IPS-NIHi11 (cell line): ENCODE measurements at regions not wholly inside any gene's neighbourhood (a gene's known extent, or its start where the extent isn't known, plus 50 kb on each side); places are given as distances from the start of the nearest gene placed in this dataset.

Experiments
- DNase-seq: peaks from one replicate; pipeline ENCODE4 v3.0.0; 2012; ENCODE audit warnings: mixed read lengths, low spot score

DNA sequence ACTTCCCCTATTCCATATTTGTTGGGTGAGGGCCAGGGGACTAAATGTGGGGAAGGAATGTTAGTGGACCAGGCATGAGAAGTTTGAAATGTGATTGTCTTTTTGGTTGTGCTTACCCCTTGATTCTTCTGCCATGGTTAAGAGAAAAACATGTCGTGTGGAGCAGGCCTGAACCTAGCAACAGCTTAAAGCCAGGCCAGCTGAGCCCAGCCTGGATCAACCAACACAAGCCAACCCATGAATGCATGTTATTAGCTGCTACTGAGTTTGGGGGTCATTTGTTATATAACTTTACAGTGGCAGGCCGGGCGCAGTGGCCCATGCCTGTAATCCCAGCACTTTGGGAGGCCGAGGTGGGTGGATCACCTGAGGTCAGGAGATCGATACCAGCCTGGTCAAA lies 52.4 kb upstream of the TRIO start:
- DNase-seq, result no peak

DNA sequence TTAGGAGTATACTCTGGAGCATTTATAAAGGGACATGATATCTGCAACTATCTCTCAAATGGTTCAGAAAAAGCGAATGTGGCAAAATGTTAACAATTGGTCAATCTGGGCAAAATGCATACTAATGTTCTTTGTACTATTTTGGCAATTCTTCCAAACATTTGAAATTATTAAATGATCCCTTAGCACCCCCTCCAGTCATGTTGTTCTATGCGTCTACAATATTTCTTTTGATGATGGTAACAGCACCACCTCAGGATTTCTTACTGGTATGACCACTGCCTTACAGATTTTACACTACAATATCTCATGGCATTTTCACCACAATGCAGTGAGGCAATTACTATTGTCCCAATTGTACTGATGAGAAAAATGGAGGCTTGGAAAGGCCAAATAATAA lies 52.9 kb upstream of the TRIO start:
- no peak for DNase-seq

DNA sequence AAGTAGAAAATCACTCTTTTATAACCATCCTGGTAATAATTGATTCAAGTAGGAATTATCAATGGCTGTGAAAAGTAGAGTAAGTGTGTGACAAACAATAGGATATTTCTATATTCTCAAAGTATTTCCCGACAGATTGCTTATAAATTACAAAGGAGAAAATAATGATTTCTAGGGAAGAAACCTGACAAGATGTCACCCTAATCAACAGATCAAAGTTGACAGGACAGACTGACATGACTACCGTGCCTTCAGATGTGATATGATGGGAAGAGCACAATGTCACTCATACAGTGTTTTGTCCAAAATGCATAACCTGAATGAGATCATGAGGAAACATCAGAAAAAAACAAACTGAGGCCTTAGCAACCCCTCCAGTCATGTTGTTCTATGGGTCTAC lies 53.9 kb upstream of the TRIO start:
- no peak for DNase-seq

DNA sequence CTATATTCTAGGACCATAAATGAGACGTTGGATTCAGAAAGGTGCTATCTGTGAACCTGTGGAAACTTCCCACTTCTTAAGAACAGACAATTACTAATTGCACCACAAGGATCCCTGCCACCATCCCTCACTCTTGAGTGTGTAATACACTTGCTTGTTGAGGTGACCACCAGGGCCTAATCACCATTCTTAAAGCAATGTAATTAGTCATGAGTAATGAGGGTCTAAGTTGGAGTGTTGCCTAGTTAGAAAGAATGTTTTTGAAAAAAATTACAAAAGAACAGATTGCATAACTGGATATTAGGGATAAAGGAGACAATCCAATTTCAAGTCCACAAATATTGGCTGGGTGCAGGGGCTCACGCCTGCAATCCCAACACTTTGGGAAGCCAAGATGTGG lies 56.9 kb upstream of the TRIO start:
- no peak for DNase-seq

DNA sequence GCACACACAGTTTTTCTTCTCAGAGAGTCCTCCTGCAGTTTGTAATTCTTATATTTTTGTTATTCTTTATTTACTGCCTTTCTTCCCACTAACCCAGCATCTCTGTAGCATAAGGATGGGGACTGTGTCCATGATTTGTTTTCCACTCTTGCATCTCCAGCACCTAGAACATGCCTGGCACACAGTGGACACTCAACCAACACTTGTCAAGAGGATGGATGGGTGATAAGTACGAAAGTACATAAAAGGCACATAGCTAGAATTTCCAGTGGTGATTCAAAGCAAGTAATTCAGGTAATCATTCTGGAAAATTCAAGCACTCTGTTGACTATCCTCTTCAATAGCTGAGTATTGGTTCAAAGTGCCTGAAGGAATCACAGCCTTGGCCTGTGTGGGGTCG lies 60.2 kb upstream of the TRIO start:
- no peak for DNase-seq

DNA sequence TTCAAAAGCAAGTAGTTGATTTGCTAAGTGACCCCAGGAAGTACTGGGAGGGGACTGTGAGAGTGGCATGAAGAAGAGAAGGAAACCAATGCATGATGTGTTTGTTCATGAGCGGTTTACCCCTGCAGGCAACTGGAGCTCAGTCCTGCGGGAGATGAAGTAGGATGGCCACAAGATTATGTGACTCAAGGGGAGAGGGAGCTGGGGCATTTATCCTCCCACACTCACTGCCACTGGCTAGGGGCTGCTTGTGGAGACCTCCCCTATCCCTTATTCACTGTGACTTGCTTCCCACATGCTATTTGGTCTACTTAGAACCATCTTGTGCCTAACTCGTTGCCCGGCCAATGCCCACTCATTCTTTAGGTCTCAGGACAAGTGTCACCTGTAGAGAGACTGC lies 60.6 kb upstream of the TRIO start:
- no peak for DNase-seq

DNA sequence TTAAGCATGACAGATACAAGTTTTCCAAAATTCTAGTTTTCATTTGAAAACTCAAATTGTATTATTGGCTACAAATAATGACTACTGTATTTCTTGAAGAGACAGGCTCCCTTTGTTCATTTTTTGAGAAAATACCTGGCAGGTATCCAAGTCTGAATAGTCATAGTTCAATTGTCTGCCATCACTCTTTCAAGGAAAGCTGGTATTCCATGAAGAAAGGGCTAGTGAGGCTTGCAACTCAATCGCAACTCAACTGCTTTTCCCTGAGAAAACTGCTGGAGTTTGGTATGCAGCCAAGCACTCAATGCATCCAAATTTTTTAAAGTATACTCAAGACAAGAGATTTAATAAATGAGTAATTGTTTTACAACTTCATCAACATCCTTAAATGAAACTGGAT lies 61.4 kb upstream of the TRIO start:
- no peak for DNase-seq

DNA sequence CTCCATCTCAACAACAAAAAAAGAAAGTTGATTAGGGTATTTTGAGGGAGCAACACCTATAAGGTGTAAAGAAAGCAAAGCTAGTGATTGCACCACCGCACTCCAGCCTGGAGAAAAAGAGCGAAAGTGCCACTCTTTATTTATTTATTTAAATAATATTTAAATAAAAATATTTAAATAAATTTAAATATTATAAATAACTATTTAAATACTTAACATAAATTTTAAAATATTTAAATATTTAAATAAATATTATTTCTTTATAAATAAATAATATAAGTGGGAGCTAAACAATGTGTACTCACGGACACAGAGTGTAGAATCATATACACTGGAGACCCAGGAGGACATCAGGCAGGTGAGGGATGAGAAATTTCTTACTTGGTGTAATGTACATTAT lies 64.4 kb upstream of the TRIO start:
- no peak for DNase-seq

DNA sequence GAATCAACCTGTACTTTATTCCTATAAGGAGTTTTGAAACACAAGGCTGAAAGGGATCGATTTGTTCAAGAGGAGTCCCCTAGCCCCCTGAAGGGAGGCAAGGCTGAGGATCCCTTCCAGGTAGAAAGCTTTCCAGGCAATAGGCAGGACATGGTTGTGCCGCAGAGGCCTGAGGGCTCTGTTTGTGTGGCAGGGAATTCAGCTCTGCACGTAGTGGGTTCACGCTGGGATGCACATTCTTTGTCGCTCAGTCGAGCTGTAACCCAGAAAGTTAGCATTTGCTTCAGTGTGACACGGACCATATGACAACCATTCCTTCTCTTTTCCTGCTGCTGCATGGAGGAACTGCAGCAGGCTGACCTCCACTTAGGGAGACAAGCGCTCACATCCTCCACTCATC lies 65.6 kb upstream of the TRIO start:
- DNase-seq, result no peak

DNA sequence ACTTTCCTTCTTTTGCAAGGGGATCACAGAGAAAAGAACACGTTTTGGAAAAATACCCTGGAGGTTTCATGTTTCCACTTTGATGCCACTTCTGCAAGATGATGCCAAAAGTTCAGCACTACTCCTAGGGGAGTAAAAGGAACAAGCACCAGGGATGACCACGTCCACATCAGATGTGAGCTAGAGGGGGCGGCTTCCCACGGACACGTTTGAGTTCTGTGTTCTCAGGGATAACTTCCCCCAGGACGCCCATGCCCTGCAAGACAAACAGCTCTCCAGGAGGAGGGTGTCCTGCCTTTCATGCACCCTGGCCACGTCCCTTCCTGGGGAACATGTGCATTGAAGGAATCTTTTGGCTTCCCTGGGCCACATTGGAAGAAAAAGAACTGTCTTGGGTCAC lies 66.6 kb upstream of the TRIO start:
- DNase-seq, result no peak

DNA sequence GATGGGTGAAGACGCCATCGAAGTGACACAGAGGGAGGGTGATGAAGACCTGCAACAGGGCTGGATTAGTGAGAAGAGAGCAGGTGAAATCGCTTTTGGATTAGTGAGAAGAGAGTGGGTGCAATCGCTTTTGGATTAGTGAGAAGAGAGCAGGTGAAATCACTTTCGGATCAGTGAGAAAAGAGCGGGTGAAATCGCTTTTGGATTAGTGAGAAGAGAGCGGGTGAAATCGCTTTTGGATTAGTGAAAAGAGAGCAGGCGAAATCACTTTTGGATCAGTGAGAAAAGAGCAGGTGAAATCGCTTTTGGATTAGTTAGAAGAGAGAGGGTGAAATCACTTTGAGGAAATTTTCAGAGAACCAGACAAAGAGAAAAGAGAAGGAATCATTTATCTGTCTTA lies 67.2 kb upstream of the TRIO start:
- DNase-seq, result no peak

DNA sequence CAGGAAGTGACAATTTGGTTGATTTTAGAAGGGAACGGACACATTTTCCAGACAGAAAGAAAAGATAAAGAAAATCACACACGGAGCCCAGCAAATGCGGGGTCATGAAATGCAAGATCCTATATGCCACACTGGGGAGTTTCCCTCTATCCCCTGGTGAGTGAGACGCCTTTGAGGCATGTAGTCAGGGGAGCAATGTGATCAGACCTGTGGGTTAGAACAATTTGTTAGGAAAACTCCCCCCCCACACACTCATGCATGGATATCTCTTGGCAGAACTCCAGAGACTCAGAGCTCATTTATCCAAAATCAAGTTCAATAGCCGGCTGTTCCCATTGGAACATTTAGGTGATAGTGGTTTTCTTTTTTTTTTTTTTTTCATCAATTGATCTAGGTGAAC lies 71.7 kb upstream of the TRIO start:
- DNase-seq, result no peak

DNA sequence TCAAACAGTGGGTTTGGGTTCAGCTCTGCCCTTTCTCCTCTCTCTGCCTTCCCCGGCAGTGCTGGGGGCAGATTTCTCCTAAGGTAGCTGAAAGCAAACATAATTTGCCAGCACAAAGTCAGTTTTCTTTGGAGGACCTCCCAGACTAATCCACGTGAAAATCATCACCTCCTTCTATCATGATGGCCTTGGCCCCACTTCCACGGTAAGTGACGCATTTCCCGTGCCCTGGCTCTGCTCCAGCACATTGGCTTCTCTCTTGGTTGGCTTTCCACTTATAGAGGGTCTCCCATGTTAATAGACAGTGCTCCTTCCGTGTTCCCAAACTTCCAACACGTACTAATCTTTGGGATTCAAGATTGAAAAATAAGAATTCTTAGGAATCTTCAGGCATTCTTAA lies 74.1 kb upstream of the TRIO start:
- no peak for DNase-seq

DNA sequence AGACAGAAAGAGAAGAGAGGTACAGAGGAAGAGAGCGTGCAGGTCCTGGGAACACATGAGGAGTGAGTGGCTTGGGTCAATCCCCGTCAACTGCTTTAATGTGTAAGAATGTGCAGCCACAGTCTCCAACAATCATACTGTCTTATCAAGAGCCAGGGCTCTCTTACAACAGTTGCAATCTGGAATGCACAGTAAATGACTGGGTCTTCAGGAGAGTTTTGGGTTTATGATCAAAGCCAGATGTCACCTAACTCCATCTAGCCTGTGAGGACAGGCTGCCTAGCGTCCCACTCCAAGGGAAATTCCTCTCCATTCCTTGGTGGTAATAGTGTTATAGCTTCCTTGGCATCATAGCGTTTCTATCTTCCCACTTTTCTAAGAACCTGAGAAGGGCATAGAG lies 75.0 kb upstream of the TRIO start:
- no peak for DNase-seq

DNA sequence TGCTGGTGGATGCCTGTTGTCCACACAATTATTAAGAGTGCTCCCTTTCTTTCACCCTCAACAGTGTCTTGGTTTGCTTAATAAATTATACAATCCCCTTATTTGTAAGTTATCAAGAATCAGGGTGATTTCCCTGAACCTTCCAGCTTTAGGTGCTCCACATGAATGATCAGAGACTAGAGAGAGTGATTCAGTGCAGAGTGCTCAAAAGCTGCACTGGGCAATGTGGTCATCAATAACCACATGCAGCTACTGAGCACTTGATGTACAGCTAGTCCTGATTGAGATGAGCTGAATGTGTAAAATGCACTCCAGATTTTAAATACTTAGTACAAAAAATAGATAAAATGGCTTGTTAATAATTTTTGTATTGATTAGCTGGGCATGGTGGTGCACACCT lies 76.8 kb upstream of the TRIO start:
- DNase-seq, result no peak

DNA sequence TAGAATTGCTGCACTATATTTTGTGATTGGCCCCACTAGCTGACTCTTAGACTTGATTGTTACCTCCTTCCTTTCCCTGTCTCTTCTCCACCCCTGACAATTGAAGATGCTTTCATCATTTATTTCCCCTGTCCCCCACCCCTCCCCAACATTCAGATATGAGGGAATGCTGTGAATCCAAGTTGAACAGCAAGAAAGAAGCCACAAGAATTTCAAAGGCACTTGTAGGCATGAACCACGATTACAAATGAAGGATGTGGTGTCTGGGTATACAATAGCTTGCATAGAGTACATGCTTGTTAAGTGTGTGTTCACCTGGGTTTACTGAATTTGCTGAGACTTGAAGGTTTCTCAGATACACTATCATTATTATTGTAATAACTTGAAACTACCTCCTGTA lies 78.3 kb upstream of the TRIO start:
- no peak for DNase-seq

DNA sequence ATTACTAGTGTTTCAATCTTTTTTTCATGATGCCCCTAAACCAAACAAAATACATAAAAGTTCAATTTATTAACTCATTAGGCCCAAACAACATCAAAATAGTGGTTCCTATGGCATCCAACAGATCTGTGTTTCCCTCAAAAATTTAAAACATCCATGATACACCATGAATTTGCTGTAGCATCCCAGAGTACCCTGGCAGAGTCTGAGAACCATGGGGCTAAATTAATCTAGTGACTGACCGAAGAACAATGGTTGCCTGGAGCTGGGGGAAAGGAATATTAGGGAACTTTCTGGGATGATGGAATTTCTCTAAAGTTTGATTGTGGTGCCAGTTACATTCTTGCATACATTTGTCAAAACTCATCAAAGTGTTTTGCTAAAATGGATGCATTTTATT lies 79.5 kb upstream of the TRIO start:
- no peak for DNase-seq

DNA sequence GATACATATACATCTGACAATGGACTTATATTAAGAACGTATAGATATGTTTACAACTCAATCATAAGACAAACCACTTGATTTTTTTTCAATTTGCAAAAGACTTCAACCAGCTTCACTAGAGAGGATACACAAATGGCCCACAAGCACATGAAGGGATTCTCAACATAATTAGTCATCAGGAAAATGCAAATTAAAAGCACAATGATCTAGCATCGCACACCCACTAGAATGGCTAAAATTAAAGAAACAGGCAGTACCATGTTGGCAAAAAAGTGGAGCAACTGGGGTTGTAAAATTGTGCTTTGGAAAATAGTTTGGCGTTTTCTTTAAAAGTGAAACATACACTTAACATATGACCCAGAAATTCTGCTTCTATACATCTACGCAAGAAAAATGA lies 80.0 kb upstream of the TRIO start:
- DNase-seq, result no peak

DNA sequence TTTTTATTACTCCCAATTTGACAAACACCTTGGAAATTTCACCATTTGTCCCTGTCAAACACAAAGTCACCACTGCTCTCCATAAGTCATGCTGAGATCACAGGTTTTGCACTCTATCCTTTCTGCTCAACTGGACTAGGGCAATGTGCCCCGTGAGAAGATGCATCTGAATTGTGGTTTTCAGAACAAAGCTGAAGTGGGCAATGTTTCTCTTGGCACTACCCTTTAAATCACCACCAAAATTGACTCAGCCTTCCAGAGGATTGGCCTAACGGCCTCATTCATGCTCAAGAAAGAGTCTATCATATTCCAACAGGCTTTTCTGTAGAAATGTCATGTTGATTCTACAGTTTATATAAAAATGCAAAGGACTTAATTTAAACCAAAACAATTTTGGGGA lies 81.0 kb upstream of the TRIO start:
- DNase-seq, result no peak

DNA sequence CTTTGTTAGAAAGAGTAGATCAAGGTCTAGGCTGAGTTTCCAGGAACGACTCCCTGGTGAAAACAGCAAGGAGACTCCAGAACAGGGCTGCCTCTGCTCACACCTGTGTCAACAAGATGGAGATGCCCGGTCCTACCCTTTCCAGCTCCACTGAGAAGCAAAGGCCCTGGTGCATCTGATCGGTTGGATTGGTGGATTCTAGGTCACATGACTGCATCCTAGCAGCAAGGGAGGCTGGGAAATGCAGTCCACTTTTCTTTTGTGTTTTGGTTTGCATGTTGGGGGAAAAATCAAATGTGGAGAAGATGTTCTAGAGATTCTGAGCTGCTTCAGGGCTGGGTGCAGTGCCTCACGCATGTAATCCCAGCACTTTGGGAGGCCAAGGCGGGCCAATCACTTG lies 82.0 kb upstream of the TRIO start:
- DNase-seq, result peak; percentile 65

DNA sequence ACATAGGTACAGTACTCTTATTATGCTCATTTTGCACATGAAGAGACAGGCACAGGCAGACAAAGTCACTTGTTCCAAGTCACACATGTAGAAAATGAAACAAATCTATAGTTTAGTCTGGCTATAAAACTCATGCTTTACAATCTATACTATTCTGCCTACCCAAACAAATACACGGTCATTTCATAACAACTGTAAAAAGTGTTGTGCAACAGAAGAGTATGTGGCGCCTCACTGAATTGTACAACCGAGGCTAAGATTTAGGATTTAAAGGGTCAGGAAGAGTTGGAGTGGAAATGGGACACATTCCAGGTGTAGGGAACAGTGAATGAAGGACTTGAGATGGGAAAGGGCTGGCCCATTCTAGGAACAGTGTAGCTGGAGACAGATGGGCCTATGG lies 82.9 kb upstream of the TRIO start:
- no peak for DNase-seq

DNA sequence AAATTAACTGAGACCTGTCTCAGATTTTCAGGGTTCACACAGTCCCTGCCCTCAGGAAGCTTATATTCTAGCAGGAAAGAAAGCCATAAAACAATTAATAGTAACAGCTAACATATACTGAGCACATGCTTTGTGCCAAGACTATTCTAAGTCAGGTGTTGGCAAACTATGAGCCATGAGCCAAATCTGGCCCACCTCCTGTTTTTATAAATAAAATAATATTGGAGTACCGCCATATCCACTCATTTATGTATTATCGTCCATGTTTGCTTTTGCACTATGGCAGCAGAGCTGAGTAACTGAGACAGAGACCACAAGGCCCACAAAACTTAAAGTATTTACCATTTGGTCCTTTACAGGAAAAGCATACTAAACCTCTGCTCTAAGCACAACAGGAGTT lies 83.3 kb upstream of the TRIO start:
- no peak for DNase-seq

DNA sequence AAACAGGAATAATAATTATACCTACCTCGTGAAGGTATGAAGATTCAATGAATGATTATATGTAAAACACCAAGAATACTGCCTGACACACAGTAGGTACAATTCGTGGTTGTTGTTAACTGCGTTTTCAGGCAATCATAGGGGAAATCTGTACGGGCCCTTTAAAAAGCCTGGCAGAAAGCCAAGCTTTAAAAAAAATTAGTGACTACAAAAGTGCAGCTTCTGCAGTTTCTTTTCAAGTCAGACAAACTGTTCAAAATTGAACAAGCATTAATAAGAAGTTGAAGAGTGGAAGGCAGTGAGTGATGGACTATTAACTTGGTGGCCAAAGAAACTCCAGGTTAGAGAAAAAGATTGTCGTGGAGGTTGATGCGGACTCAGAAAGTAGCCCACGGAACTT lies 85.9 kb upstream of the TRIO start:
- DNase-seq, result no peak

DNA sequence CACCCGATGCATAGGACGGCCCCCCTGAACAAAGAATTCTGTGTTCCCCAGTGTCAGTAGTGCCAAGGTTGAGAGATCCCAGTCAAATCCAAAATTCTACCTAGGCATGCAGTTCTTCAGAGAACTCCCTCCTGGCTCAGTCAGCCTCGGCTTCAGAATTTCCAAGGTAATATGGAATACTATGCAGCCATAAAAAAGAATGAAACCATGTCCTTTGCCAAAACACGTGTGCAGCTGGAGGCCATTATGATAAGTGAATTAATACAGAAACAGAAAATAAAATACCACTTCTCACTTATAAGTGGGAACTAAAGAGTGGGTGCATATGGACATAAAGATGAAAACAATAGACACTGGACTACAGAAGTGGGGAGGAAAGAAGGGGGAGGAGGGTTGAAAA lies 87.1 kb upstream of the TRIO start:
- DNase-seq, result no peak
